ENCODE measurements at regions not wholly inside any gene's neighbourhood (a gene's known extent, or its start where the extent isn't known, plus 50 kb on each side); places are given as distances from the start of the nearest gene placed in this dataset.

DNA sequence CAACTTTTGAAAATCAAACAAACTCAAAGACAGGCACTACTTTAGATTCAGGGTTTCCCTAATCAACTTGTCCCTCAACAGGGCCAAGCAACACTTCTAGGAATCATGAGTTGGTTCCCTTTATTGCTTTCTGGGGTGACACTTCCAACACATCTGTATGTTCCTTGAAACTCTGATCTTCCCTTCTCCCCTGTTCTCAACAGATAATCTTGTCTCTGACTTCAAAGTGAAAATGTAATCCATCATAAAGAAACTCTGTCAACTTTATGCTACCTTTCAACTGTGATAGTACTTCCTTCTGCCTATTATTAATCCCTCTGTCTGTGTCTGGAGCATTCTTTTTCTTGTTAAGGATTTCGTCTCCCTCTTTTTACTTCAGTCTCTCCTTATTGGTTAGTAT is 250.1 kb upstream of the MEF2C start:
- H2AFZ ChIP-seq (ENCODE audit: low read length): no peak overlapping the region
- H3K9me2 ChIP-seq (replicated peaks; ENCODE audit: low read length): no peaks in the 10 kb centered on the region
- H3K9me3 ChIP-seq (ENCODE audit: low read length): no peaks in the 10 kb centered on the region
- H3K79me2 ChIP-seq (ENCODE audit: low read length): no peaks in the 10 kb centered on the region
- no peak overlapping the region for H3K27ac ChIP-seq (ENCODE audit: low read length)
- DNase-seq: no peak
- no peak overlapping the region for H3K9ac ChIP-seq (ENCODE audit: low read length)
- no peaks in the 10 kb centered on the region for H3K27me3 ChIP-seq (ENCODE audit: low read length)
- intact Hi-C loops (cut with micrococcal nuclease): no loop called here
- CTCF ChIA-PET: no interaction called here
- TF ChIP-seq EZH2phosphoT487 (IDR thresholded peaks at IDR 0.05; ENCODE audit: borderline replicate concordance, low read length) (no peak), EZH2 (IDR thresholded peaks at IDR 0.05; ENCODE audit: low read length, unreplicated experiment) (no peak)
- TF ChIP-seq, protein P1, sequence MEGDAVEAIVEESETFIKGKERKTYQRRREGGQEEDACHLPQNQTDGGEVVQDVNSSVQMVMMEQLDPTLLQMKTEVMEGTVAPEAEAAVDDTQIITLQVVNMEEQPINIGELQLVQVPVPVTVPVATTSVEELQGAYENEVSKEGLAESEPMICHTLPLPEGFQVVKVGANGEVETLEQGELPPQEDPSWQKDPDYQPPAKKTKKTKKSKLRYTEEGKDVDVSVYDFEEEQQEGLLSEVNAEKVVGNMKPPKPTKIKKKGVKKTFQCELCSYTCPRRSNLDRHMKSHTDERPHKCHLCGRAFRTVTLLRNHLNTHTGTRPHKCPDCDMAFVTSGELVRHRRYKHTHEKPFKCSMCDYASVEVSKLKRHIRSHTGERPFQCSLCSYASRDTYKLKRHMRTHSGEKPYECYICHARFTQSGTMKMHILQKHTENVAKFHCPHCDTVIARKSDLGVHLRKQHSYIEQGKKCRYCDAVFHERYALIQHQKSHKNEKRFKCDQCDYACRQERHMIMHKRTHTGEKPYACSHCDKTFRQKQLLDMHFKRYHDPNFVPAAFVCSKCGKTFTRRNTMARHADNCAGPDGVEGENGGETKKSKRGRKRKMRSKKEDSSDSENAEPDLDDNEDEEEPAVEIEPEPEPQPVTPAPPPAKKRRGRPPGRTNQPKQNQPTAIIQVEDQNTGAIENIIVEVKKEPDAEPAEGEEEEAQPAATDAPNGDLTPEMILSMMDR (conservative IDR thresholded peaks at IDR 0.05; ENCODE audit: low read depth, low read length): no peak
- BruUV-seq (replicated peaks): no TSS peak
- no peak for ATAC-seq
- no peaks in the 10 kb centered on the region for H3F3A ChIP-seq (ENCODE audit: low read length, unreplicated experiment)
- no peak overlapping the region for H3K4me3 ChIP-seq (ENCODE audit: low read length)
- POLR2A ChIA-PET (ENCODE audit: unreplicated experiment): no interaction called here
- H3K4me1 ChIP-seq (ENCODE audit: insufficient read depth, low read length): no peaks in the 10 kb centered on the region
- H3K36me3 ChIP-seq (ENCODE audit: low read depth, low read length): no peaks in the 10 kb centered on the region
- no peak overlapping the region for H3K4me2 ChIP-seq (ENCODE audit: low read length)
- no peaks in the 10 kb centered on the region for H4K20me1 ChIP-seq (ENCODE audit: low read length)

DNA sequence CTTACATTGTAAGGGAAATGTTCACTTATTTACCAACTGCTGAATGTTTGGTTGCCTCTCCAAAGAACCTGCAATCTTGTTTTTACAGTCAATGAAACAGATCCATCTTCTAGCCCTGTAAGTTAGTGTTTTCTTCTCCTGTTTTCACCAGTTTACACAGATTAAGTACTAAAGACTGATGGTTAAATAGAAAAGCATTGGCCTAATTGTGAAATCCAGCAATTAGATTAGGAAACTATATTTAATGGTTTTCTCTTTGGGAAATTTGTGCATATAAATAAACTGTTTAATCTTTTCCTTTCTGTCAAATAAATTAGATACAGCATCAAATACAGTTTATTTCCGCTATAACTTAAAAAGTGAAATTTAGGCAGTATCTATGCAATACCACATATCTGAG is 247.9 kb upstream of the MEF2C start:
- BruUV-seq (replicated peaks): no TSS peak
- H3K4me3 ChIP-seq (ENCODE audit: low read length): no peak overlapping the region
- H3K36me3 ChIP-seq (ENCODE audit: low read depth, low read length): no peaks in the 10 kb centered on the region
- intact Hi-C loops (cut with micrococcal nuclease): no loop called here
- H3K79me2 ChIP-seq (ENCODE audit: low read length): no peaks in the 10 kb centered on the region
- H3K27me3 ChIP-seq (ENCODE audit: low read length): no peaks in the 10 kb centered on the region
- H3F3A ChIP-seq (ENCODE audit: low read length, unreplicated experiment): no peaks in the 10 kb centered on the region
- ATAC-seq: no peak
- H2AFZ ChIP-seq (ENCODE audit: low read length): no peak overlapping the region
- no peaks in the 10 kb centered on the region for H3K9me2 ChIP-seq (replicated peaks; ENCODE audit: low read length)
- H3K4me2 ChIP-seq (ENCODE audit: low read length): no peak overlapping the region
- H4K20me1 ChIP-seq (ENCODE audit: low read length): no peaks in the 10 kb centered on the region
- no peaks in the 10 kb centered on the region for H3K4me1 ChIP-seq (ENCODE audit: insufficient read depth, low read length)
- POLR2A ChIA-PET (ENCODE audit: unreplicated experiment): no interaction called here
- CTCF ChIA-PET: no interaction called here
- no peak for TF ChIP-seq EZH2phosphoT487 (IDR thresholded peaks at IDR 0.05; ENCODE audit: borderline replicate concordance, low read length)
- no peak for TF ChIP-seq EZH2 (IDR thresholded peaks at IDR 0.05; ENCODE audit: low read length, unreplicated experiment)
- TF ChIP-seq, protein P1 (conservative IDR thresholded peaks at IDR 0.05; ENCODE audit: low read depth, low read length): no peak
- H3K9me3 ChIP-seq (ENCODE audit: low read length): no peaks in the 10 kb centered on the region
- no peak overlapping the region for H3K27ac ChIP-seq (ENCODE audit: low read length)
- H3K9ac ChIP-seq (ENCODE audit: low read length): no peak overlapping the region
- no peak for DNase-seq

DNA sequence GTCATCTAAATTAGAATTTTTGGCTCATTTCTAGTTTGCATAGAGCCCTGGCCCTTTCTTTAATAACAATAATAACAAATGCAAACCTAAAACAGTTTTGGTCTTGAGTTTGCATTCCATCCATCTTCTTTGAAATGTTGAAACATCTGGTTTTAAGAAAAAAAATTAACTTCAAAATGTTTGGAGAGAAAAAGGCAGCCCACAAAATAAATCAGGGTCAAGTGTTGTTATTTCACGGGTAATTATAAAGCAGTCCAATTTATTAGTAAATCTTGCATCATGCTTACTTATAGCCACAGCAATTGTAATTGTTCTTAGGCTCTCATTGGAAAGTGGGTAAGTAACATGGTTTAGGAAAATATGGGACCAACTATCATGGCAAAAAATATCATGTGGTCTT is 247.0 kb upstream of the MEF2C start:
- no peaks in the 10 kb centered on the region for H3K4me1 ChIP-seq (ENCODE audit: insufficient read depth, low read length)
- TF ChIP-seq EZH2phosphoT487 (IDR thresholded peaks at IDR 0.05; ENCODE audit: borderline replicate concordance, low read length): no peak
- TF ChIP-seq, protein P1 (conservative IDR thresholded peaks at IDR 0.05; ENCODE audit: low read depth, low read length): no peak
- no peak for TF ChIP-seq EZH2 (IDR thresholded peaks at IDR 0.05; ENCODE audit: low read length, unreplicated experiment)
- H3K4me2 ChIP-seq (ENCODE audit: low read length): no peak overlapping the region
- H3K27ac ChIP-seq (ENCODE audit: low read length): no peak overlapping the region
- intact Hi-C loops (cut with micrococcal nuclease): no loop called here
- DNase-seq (no peak), ATAC-seq (no peak)
- H3K4me3 ChIP-seq (ENCODE audit: low read length): no peak overlapping the region
- POLR2A ChIA-PET (ENCODE audit: unreplicated experiment): no interaction called here
- H3K79me2 ChIP-seq (ENCODE audit: low read length): no peaks in the 10 kb centered on the region
- H3K9ac ChIP-seq (ENCODE audit: low read length): no peak overlapping the region
- no peaks in the 10 kb centered on the region for H3K9me2 ChIP-seq (replicated peaks; ENCODE audit: low read length)
- no peak overlapping the region for H2AFZ ChIP-seq (ENCODE audit: low read length)
- no peaks in the 10 kb centered on the region for H3K36me3 ChIP-seq (ENCODE audit: low read depth, low read length)
- H3K27me3 ChIP-seq (ENCODE audit: low read length): no peaks in the 10 kb centered on the region
- H3F3A ChIP-seq (ENCODE audit: low read length, unreplicated experiment): no peaks in the 10 kb centered on the region
- no peaks in the 10 kb centered on the region for H3K9me3 ChIP-seq (ENCODE audit: low read length)
- H4K20me1 ChIP-seq (ENCODE audit: low read length): no peaks in the 10 kb centered on the region
- CTCF ChIA-PET: no interaction called here
- BruUV-seq (replicated peaks): no TSS peak

All from PC-3 (cell line).